ENCODE measurements at regions not wholly inside any gene's neighbourhood (a gene's known extent, or its start where the extent isn't known, plus 50 kb on each side); places are given as distances from the start of the nearest gene placed in this dataset.

DNA sequence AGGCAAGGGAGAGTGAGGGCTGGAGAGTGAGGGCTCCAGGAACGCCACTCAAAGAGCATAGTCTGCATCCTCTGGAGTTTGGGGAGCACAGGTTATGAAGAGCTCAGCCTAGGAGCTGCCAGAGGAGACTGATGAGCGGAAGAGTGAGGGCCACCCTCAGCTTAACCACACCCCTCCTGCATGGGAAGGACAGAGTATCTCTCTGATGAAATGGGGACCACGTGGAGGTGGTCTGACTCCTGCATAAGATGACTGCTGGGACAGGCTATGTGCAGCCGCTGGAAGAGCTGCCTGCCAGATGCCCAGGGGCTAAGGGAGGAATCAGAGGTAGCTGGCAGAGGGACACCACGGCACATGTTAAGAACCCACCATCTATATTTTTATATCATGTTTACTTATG lies 162.9 kb upstream of the POU2AF2 start:
- H4K91ac ChIP-seq (ENCODE audit: insufficient read length, low read depth, low read length) = no peak overlapping the region
- no peaks in the 10 kb centered on the region for H3K4me1 ChIP-seq (ENCODE audit: insufficient read depth, low read length)
- no peak overlapping the region for H4K5ac ChIP-seq (ENCODE audit: insufficient read length, low read depth, low read length)
- no peak overlapping the region for H2AK5ac ChIP-seq (ENCODE audit: insufficient read length, low read length)
- H3K23ac ChIP-seq (ENCODE audit: insufficient read length, low read depth, low read length) = no peak overlapping the region
- H4K8ac ChIP-seq (replicated peaks; ENCODE audit: insufficient read length, low read depth, low read length) = no peak overlapping the region
- H2BK120ac ChIP-seq (ENCODE audit: low read depth, low read length, poor library complexity, severe bottlenecking) = no peak overlapping the region
- H2BK20ac ChIP-seq (ENCODE audit: low read depth, low read length, poor library complexity, severe bottlenecking) = no peak overlapping the region
- peaks cover 7 to 23% of the 10 kb centered on the region in 2 experiments for H3K4me1 Mint-ChIP-seq
- no peak overlapping the region for H3K4ac ChIP-seq (ENCODE audit: low read depth, low read length)
- no peak overlapping the region for H3T11ph ChIP-seq (ENCODE audit: low read length)
- no peaks in the 10 kb centered on the region for H3K9me3 ChIP-seq (ENCODE audit: control insufficient read depth, low read depth, low read length)
- H2BK5ac ChIP-seq (ENCODE audit: insufficient read length, low read length) = no peak overlapping the region
- H3K4me2 ChIP-seq (ENCODE audit: insufficient read depth, insufficient read length, low read length) = no peak overlapping the region
- no peak overlapping the region for H3K4me3 Mint-ChIP-seq
- H2BK15ac ChIP-seq (ENCODE audit: low read depth, low read length) = no peak overlapping the region
- H2AFZ ChIP-seq (ENCODE audit: low read length) = peak overlapping the region; percentile 11
- no peak for DNase-seq
- no peak overlapping the region for H3K27ac ChIP-seq (ENCODE audit: insufficient read length, low read depth, low read length)
- no peak overlapping the region for H3K9ac ChIP-seq (ENCODE audit: extremely low read depth, insufficient read length, low read length)
- H3K18ac ChIP-seq (ENCODE audit: insufficient read length, low read depth, low read length) = no peak overlapping the region
- H3K27me3 Mint-ChIP-seq (ENCODE audit: low read depth) = no peaks in the 10 kb centered on the region
- no peak overlapping the region for H3K14ac ChIP-seq (ENCODE audit: insufficient read depth, low read length)
- no peaks in the 10 kb centered on the region for H4K20me1 ChIP-seq (ENCODE audit: control insufficient read depth, insufficient read depth, insufficient read length)
- no CpG with 5 or more reads among the region's 5 CpGs for WGBS (ENCODE audit: extremely low coverage, insufficient read length, low lambda C conversion rate)
- no peaks in the 10 kb centered on the region for H3K36me3 Mint-ChIP-seq (ENCODE audit: insufficient read depth in 1 of 3, low read depth in 3 of 3)
- no peak overlapping the region for H2BK12ac ChIP-seq (ENCODE audit: insufficient read length, low read depth, low read length)
- no peaks in the 10 kb centered on the region for H3K9me3 Mint-ChIP-seq
- H3K27ac Mint-ChIP-seq = peak overlapping the region in 1 of 3 experiments; percentile 74; a peak in 2 of 7 replicates
- no peaks in the 10 kb centered on the region for H3K27me3 ChIP-seq (ENCODE audit: insufficient read depth, low read length)
- no peaks in the 10 kb centered on the region for H3K79me1 ChIP-seq (ENCODE audit: insufficient read depth, low read depth, low read length, poor library complexity, severe bottlenecking)
- no peak overlapping the region for H3K56ac ChIP-seq (ENCODE audit: insufficient read length, low read depth, low read length)
- no peaks in the 10 kb centered on the region for H3K23me2 ChIP-seq (ENCODE audit: insufficient read length, low read depth, low read length, poor library complexity, severe bottlenecking)
- TF ChIP-seq, protein P1, sequence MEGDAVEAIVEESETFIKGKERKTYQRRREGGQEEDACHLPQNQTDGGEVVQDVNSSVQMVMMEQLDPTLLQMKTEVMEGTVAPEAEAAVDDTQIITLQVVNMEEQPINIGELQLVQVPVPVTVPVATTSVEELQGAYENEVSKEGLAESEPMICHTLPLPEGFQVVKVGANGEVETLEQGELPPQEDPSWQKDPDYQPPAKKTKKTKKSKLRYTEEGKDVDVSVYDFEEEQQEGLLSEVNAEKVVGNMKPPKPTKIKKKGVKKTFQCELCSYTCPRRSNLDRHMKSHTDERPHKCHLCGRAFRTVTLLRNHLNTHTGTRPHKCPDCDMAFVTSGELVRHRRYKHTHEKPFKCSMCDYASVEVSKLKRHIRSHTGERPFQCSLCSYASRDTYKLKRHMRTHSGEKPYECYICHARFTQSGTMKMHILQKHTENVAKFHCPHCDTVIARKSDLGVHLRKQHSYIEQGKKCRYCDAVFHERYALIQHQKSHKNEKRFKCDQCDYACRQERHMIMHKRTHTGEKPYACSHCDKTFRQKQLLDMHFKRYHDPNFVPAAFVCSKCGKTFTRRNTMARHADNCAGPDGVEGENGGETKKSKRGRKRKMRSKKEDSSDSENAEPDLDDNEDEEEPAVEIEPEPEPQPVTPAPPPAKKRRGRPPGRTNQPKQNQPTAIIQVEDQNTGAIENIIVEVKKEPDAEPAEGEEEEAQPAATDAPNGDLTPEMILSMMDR (conservative IDR thresholded peaks at IDR 0.05) = no peak
- H3K79me2 ChIP-seq (ENCODE audit: insufficient read depth, low read length) = no peaks in the 10 kb centered on the region
